Cardiac fibroblast (primary cell): ENCODE measurements at regions not wholly inside any gene's neighbourhood (a gene's known extent, or its start where the extent isn't known, plus 50 kb on each side); places are given as distances from the start of the nearest gene placed in this dataset.

ENCODE experiments used
- DNase-seq, 2 donors: peaks; one replicate each; pipeline versions ENCODE4 v3.0.0 to v3.0.0-alpha.2; 2010; ENCODE audit warnings: low read depth in 2 of 2
- H3K4me3 ChIP-seq, 2 donors: replicated peaks in 1 of 2; 1 replicate in 1 of 2; 2 replicates in 1 of 2; pipeline ENCODE4 v1.5.1; 2011; ENCODE audit warnings: low read depth in 2 of 2, low read length in 2 of 2, mild to moderate bottlenecking in 2 of 2, moderate library complexity in 1 of 2
- TF ChIP-seq, protein P1 (sequence below): IDR thresholded peaks from one replicate; pipeline ENCODE4 v1.5.1; 2011; ENCODE audit warnings: low read depth, mild to moderate bottlenecking, low read length, inconsistent platforms

DNA sequence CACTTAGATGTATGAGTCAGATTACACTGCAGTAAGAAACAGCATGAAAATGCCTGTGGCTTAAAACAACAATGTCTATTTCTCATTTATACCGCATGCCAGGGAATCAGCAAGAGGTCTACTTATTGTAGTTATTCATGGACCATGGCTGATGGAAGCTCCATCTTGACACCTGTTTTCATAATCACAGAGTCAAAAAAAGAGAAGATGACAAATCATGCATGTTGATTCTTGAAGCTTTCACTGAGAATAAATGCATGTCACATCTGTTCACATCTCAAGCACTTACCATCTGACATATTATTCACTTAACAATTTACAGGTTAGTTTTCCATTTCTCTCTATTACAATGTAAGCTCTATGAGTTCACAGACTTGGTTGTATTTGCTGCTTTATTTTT lies 194.2 kb upstream of the SLITRK2 start:
- DNase-seq = no peak
- no peak overlapping the region for H3K4me3 ChIP-seq
- TF ChIP-seq, protein P1, sequence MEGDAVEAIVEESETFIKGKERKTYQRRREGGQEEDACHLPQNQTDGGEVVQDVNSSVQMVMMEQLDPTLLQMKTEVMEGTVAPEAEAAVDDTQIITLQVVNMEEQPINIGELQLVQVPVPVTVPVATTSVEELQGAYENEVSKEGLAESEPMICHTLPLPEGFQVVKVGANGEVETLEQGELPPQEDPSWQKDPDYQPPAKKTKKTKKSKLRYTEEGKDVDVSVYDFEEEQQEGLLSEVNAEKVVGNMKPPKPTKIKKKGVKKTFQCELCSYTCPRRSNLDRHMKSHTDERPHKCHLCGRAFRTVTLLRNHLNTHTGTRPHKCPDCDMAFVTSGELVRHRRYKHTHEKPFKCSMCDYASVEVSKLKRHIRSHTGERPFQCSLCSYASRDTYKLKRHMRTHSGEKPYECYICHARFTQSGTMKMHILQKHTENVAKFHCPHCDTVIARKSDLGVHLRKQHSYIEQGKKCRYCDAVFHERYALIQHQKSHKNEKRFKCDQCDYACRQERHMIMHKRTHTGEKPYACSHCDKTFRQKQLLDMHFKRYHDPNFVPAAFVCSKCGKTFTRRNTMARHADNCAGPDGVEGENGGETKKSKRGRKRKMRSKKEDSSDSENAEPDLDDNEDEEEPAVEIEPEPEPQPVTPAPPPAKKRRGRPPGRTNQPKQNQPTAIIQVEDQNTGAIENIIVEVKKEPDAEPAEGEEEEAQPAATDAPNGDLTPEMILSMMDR = no peak

DNA sequence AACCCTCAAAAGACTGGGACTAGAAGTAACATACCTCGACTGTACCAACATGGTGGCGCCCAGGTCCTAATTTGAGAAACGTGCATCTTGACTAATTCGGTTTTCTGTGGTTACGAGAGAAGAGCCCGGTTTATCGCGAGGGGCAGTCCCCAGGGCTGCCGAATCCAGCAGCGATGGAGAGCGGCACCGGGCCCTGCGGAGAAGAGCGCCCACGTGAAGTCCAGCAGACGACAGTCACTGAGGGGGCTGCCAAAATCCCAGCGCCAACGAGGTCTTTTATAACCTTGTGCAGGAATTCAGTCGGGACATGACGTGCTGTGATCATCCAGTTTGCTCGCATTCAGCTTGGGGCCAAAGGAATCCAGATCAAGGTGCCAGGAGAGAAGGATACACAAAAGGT lies 187.5 kb upstream of the SLITRK2 start:
- TF ChIP-seq, protein P1 = no peak
- DNase-seq = no peak
- no peak overlapping the region for H3K4me3 ChIP-seq

DNA sequence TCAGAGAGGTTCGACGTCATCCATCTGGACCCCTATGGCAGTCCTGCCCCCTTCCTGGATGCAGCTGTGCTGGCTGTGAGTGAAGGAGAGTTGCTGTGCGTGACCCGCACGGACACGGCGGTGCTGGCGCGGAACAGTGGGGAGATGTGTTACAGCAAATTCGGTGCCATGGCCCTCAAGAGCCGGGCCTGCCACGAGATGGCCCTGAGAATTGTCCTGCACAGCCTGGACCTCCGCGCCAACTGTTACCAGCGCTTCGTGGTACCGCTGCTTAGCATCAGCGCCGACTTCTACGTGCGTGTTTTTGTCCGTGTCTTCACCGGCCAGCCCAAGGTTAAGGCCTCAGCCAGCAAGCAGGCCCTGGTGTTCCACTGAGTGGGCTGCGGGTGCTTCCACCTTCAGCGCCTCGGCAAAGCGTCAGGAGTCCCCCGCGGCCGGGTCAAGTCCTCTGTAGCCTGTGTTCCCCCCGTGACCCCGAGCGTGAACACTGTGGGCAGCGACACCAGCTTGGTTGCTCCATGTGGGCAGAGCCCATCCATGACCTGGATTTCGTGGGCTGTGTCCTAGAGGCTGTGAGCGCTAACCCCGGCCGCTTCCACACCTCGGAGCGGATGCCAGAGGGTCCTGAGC lies 186.7 kb upstream of the SLITRK2 start:
- TF ChIP-seq, protein P1 = no peak
- DNase-seq = no peak
- no peak overlapping the region for H3K4me3 ChIP-seq

DNA sequence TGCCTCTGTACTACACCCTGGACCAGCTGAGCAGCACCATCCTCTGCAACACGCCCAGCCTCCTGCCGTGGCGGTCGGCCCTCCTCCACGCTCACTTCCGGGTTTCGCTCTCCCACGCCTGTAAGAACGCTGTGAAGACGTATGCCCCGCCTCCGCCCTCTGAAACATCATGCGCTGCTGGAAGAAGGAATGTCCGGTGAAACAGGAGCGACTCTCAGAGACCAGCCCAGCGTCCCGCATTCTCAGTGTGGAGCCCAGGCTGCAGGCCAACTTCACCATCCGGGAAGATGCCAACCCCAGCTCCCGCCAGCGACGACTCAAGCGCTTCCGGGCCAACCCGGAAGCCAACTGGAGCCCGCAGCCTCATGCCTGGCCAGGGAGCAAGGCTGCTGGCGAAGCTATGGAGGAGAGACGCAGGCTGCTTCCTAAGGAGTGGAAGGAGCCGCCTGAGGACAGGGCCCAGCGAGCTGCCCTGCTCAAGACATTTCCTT lies 186.1 kb upstream of the SLITRK2 start:
- TF ChIP-seq, protein P1 = no peak
- no peak overlapping the region for H3K4me3 ChIP-seq
- DNase-seq = no peak

DNA sequence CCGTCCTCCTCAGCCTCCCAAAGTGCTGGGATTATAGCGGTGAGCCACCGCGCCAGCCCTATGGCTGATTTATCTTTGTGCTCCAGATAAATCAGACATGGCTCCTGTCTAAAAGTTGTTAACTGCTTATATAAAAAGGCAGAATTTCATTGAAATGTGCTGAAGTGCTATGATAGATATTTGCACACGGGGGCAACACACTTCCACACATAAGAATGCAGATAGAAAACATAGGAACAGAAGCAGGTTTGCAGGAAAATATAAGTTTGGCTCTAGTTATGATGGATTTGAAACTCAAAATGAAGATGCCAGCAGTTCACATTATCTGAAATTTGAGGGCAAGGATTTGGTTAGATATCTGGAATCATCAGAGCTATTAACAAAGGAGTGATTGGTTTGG lies 163.1 kb upstream of the SLITRK2 start:
- no peak overlapping the region for H3K4me3 ChIP-seq
- DNase-seq = no peak
- TF ChIP-seq, protein P1 = no peak

DNA sequence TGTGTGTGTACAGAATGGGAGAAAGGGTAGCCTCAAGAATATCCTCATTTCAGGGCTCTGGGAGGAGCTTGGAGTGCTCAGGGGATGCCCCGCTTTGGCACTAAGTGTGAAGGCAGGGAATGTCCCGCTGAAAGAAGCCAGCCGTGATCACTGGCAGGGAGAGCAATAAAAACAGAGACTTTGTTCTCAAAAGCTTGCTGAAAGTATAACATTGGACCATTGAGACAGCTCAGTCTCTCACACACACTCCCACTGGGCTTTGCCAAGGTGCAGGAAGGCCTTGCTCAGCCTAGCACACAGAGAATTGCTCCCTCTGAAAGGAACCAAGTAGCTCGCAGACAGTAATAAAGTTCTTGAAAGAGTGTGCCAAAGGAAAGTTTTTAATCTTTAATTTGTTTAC lies 143.8 kb upstream of the SLITRK2 start:
- no peak for DNase-seq
- H3K4me3 ChIP-seq = no peak overlapping the region
- TF ChIP-seq, protein P1 = no peak
